ENCODE measurements at regions not wholly inside any gene's neighbourhood (a gene's known extent, or its start where the extent isn't known, plus 50 kb on each side); places are given as distances from the start of the nearest gene placed in this dataset.

GRCh38 chr13:50358231-50359040 is 343.2 kb downstream of the KCNRG start:
- no peak for DNase-seq (ENCODE audit: low spot score)

- no peak for DNase-seq (ENCODE audit: low spot score)
These were observed 343.8 kb downstream of the KCNRG start for GRCh38 chr13:50359041-50359367.

GRCh38 chr13:50359779-50360178 is 344.5 kb downstream of the KCNRG start:
- DNase-seq (ENCODE audit: low spot score): no peak

- DNase-seq (ENCODE audit: low spot score): no peak
These were observed 345.4 kb downstream of the KCNRG start for GRCh38 chr13:50360637-50361036.

- no peak for DNase-seq (ENCODE audit: low spot score)
These were observed 346.0 kb downstream of the KCNRG start for GRCh38 chr13:50361282-50361681.

- peak; percentile 72 for DNase-seq (ENCODE audit: low spot score)
These were observed 350.5 kb downstream of the KCNRG start for GRCh38 chr13:50365408-50366391.

- DNase-seq (ENCODE audit: low spot score): peak; percentile 23
These were observed 351.4 kb downstream of the KCNRG start for GRCh38 chr13:50366488-50367174.

GRCh38 chr13:50369646-50370045 is 354.4 kb downstream of the KCNRG start:
- DNase-seq (ENCODE audit: low spot score): no peak

GRCh38 chr13:50370303-50370950 is 355.2 kb downstream of the KCNRG start:
- no peak for DNase-seq (ENCODE audit: low spot score)

GRCh38 chr13:50374517-50374916 is 359.3 kb downstream of the KCNRG start:
- DNase-seq (ENCODE audit: low spot score): no peak

- no peak for DNase-seq (ENCODE audit: low spot score)
These were observed 360.5 kb downstream of the KCNRG start for GRCh38 chr13:50375792-50376191.

GRCh38 chr13:50376895-50377575 is 361.8 kb downstream of the KCNRG start:
- no peak for DNase-seq (ENCODE audit: low spot score)

GRCh38 chr13:50377726-50378270 is 362.6 kb downstream of the KCNRG start:
- DNase-seq (ENCODE audit: low spot score): no peak

- no peak for DNase-seq (ENCODE audit: low spot score)
These were observed 363.3 kb downstream of the KCNRG start for GRCh38 chr13:50378509-50379044.

GRCh38 chr13:50379584-50379983 is 364.3 kb downstream of the KCNRG start:
- no peak for DNase-seq (ENCODE audit: low spot score)

GRCh38 chr13:50380905-50381304 is 365.7 kb downstream of the KCNRG start:
- DNase-seq (ENCODE audit: low spot score): no peak

GRCh38 chr13:50382511-50382910 is 367.3 kb downstream of the KCNRG start:
- DNase-seq (ENCODE audit: low spot score): no peak

GRCh38 chr13:50382951-50383350 is 367.7 kb downstream of the KCNRG start:
- DNase-seq (ENCODE audit: low spot score): no peak

GRCh38 chr13:50384724-50385123 is 369.5 kb downstream of the KCNRG start:
- DNase-seq (ENCODE audit: low spot score): no peak

GRCh38 chr13:50386541-50387050 is 371.4 kb downstream of the KCNRG start:
- no peak for DNase-seq (ENCODE audit: low spot score)
